OCI-LY1 (cell line): ENCODE measurements at regions not wholly inside any gene's neighbourhood (a gene's known extent, or its start where the extent isn't known, plus 50 kb on each side); places are given as distances from the start of the nearest gene placed in this dataset.

ENCODE experiments used
- H2AFZ ChIP-seq: fragments of 200-600 bp; sonication (generic), shearing (Covaris generic); 2 replicates; pipeline ENCODE4 v1.6.0; 2014; ENCODE audit warnings: antibody characterized with exemption, mild to moderate bottlenecking, low read length
- H3F3A ChIP-seq: fragments of 200-600 bp; sonication (generic), shearing (Covaris generic); 2 replicates; pipeline ENCODE4 v1.6.0; 2014; ENCODE audit warnings: mild to moderate bottlenecking, antibody characterized with exemption, low read length, moderate library complexity; ENCODE audit not compliant: insufficient read depth
- H3K27ac ChIP-seq: fragments of 200-600 bp; sonication (generic); 2 replicates; pipeline ENCODE4 v1.5.1; 2014; ENCODE audit warnings: low read length, mixed run types, mild to moderate bottlenecking, low read depth; ENCODE audit not compliant: poor library complexity, severe bottlenecking
- H3K27me3 ChIP-seq: fragments of 200-600 bp; sonication (generic); 2 replicates; pipeline ENCODE4 v1.6.0; 2014; ENCODE audit warnings: antibody characterized with exemption, mild to moderate bottlenecking, low read length, moderate library complexity; ENCODE audit not compliant: insufficient read depth
- H3K36me3 ChIP-seq: fragments of 200-600 bp; sonication (generic); 2 replicates; pipeline ENCODE4 v1.6.1; 2014; ENCODE audit warnings: mild to moderate bottlenecking, antibody characterized with exemption, low read length, moderate library complexity, mixed read lengths; ENCODE audit not compliant: insufficient read depth
- H3K4me1 ChIP-seq: fragments of 200-600 bp; sonication (generic); 2 replicates; pipeline ENCODE4 v1.5.1; 2014; ENCODE audit warnings: mild to moderate bottlenecking, low read length, moderate library complexity; ENCODE audit not compliant: insufficient read depth, severe bottlenecking
- H3K4me2 ChIP-seq: fragments of 200-600 bp; sonication (generic), shearing (Covaris generic); 2 replicates; pipeline ENCODE4 v1.6.1; 2014; ENCODE audit warnings: low read length
- H3K4me3 ChIP-seq: fragments of 200-600 bp; sonication (generic); 2 replicates; pipeline ENCODE4 v1.5.1; 2014; ENCODE audit warnings: low read length, low read depth, mild to moderate bottlenecking, mixed read lengths; ENCODE audit not compliant: poor library complexity, severe bottlenecking
- H3K79me2 ChIP-seq: fragments of 200-600 bp; shearing (Covaris generic); 2 replicates; pipeline ENCODE4 v1.6.1; 2016; ENCODE audit warnings: mixed run types, low read length, mixed read lengths; ENCODE audit not compliant: insufficient read depth
- H3K9ac ChIP-seq: fragments of 200-600 bp; sonication (generic), shearing (Covaris generic); 2 replicates; pipeline ENCODE4 v1.6.1; 2014; ENCODE audit warnings: mild to moderate bottlenecking, low read length, mixed read lengths
- H3K9me2 ChIP-seq: fragments of 200-600 bp; sonication (generic), shearing (Covaris generic); 2 replicates; pipeline ENCODE4 v1.6.1; 2014; ENCODE audit warnings: low read depth, mild to moderate bottlenecking, low read length, mixed read lengths
- H3K9me3 ChIP-seq: fragments of 200-600 bp; shearing (Covaris generic); 2 replicates; pipeline ENCODE4 v1.6.1; 2014; ENCODE audit warnings: low read length, mixed read lengths
- H4K20me1 ChIP-seq: fragments of 200-600 bp; sonication (generic), shearing (Covaris generic); 2 replicates; pipeline ENCODE4 v1.6.0; 2016; ENCODE audit warnings: mild to moderate bottlenecking, low read length; ENCODE audit not compliant: insufficient read depth
- CTCF ChIP-seq: fragments of 200-600 bp; sonication (generic), shearing (Covaris generic); IDR thresholded peaks from 2 replicates; pipeline ENCODE4 v1.5.1; 2017; ENCODE audit warnings: mild to moderate bottlenecking, antibody characterized with exemption, low read length, moderate library complexity, mixed read lengths
- EZH2 ChIP-seq: fragments of 200-600 bp; sonication (generic), shearing (Covaris generic); IDR thresholded peaks from 2 replicates; pipeline ENCODE4 v1.8.0; 2017; ENCODE audit warnings: borderline replicate concordance, mixed run types, mild to moderate bottlenecking, antibody characterized with exemption, low read length, moderate library complexity, mixed read lengths

GRCh38 chr11:50188040-50188439 is 155.4 kb downstream of the OR4C45 start:
- H3K36me3 ChIP-seq = no peaks in the 10 kb centered on the region
- no peaks in the 10 kb centered on the region for H4K20me1 ChIP-seq
- H3K79me2 ChIP-seq = no peaks in the 10 kb centered on the region
- no peak overlapping the region for H3K27ac ChIP-seq
- TF ChIP-seq CTCF (no peak), EZH2 (no peak)
- no peak overlapping the region for H3K4me2 ChIP-seq
- no peaks in the 10 kb centered on the region for H3K9me2 ChIP-seq
- no peaks in the 10 kb centered on the region for H3K27me3 ChIP-seq
- no peak overlapping the region for H2AFZ ChIP-seq
- H3K4me1 ChIP-seq = no peaks in the 10 kb centered on the region
- no peak overlapping the region for H3K4me3 ChIP-seq
- H3F3A ChIP-seq = no peaks in the 10 kb centered on the region
- no peaks in the 10 kb centered on the region for H3K9me3 ChIP-seq
- no peak overlapping the region for H3K9ac ChIP-seq

GRCh38 chr11:50192743-50193142 is 160.1 kb downstream of the OR4C45 start:
- H3K9me2 ChIP-seq = no peaks in the 10 kb centered on the region
- H3K9me3 ChIP-seq = no peaks in the 10 kb centered on the region
- no peaks in the 10 kb centered on the region for H3F3A ChIP-seq
- no peak for TF ChIP-seq EZH2
- TF ChIP-seq CTCF = no peak
- no peaks in the 10 kb centered on the region for H3K36me3 ChIP-seq
- no peak overlapping the region for H3K9ac ChIP-seq
- no peak overlapping the region for H3K4me2 ChIP-seq
- H2AFZ ChIP-seq = no peak overlapping the region
- H3K4me3 ChIP-seq = no peak overlapping the region
- H3K27me3 ChIP-seq = no peaks in the 10 kb centered on the region
- no peaks in the 10 kb centered on the region for H3K4me1 ChIP-seq
- H3K79me2 ChIP-seq = no peaks in the 10 kb centered on the region
- no peak overlapping the region for H3K27ac ChIP-seq
- H4K20me1 ChIP-seq = no peaks in the 10 kb centered on the region

- Histone ChIP-seq H2AFZ (no peak overlapping the region), H3K79me2 (no peaks in the 10 kb centered on the region), H3F3A (no peaks in the 10 kb centered on the region), H3K9me2 (no peaks in the 10 kb centered on the region), H3K4me1 (no peaks in the 10 kb centered on the region), H3K4me3 (no peak overlapping the region), H4K20me1 (no peaks in the 10 kb centered on the region), H3K9me3 (no peaks in the 10 kb centered on the region), H3K36me3 (no peaks in the 10 kb centered on the region), H3K9ac (no peak overlapping the region), H3K27ac (no peak overlapping the region), H3K4me2 (no peak overlapping the region), H3K27me3 (no peaks in the 10 kb centered on the region)
- no peak for TF ChIP-seq EZH2
- TF ChIP-seq CTCF = no peak
Measured at GRCh38 chr11:50214376-50214775, 181.7 kb downstream of the OR4C45 start.
